PC-3 (cell line): ENCODE measurements at regions not wholly inside any gene's neighbourhood (a gene's known extent, or its start where the extent isn't known, plus 50 kb on each side); places are given as distances from the start of the nearest gene placed in this dataset.

Source experiments
- CTCF ChIP-seq: fragments of 300-600 bp; sonication (generic); conservative IDR thresholded peaks from 2 replicates; pipeline ENCODE4 v1.5.1; 2017; ENCODE audit warnings: antibody characterized with exemption, low read depth, mild to moderate bottlenecking, low read length
- EZH2 ChIP-seq: fragments of 300-600 bp; sonication (generic); IDR thresholded peaks from one replicate; pipeline ENCODE4 v1.6.1; 2017; ENCODE audit warnings: antibody characterized with exemption, mild to moderate bottlenecking, low read length; ENCODE audit not compliant: unreplicated experiment
- EZH2phosphoT487 ChIP-seq: fragments of 300-600 bp; sonication (generic); IDR thresholded peaks from 2 replicates; pipeline ENCODE4 v1.6.1; 2018; ENCODE audit warnings: mild to moderate bottlenecking, antibody characterized with exemption, low read length, borderline replicate concordance

GRCh38 chr6:44742201-44742600 lies 354.7 kb downstream of the CDC5L start:
- no peak for TF ChIP-seq EZH2
- TF ChIP-seq CTCF, result no peak
- TF ChIP-seq EZH2phosphoT487, result no peak
